Parathyroid adenoma (tissue), 2 donors: ENCODE measurements at regions not wholly inside any gene's neighbourhood (a gene's known extent, or its start where the extent isn't known, plus 50 kb on each side); places are given as distances from the start of the nearest gene placed in this dataset.

Experiments used
- H2AFZ ChIP-seq: fragments of 300-600 bp; sonication (generic); one replicate; pipeline ENCODE4 v1.7.0; 2017; ENCODE audit warnings: antibody characterized with exemption, mild to moderate bottlenecking
- H3K27ac ChIP-seq: fragments of 300-600 bp; sonication (generic); one replicate; pipeline ENCODE4 v1.7.0; 2017
- H3K27me3 ChIP-seq: fragments of 300-600 bp; sonication (generic); one replicate; pipeline ENCODE4 v1.7.0; 2017; ENCODE audit warnings: low read length; ENCODE audit not compliant: control insufficient read depth, insufficient read depth
- H3K36me3 ChIP-seq: fragments of 300-600 bp; sonication (generic); one replicate; pipeline ENCODE4 v1.7.0; 2017; ENCODE audit warnings: low read length; ENCODE audit not compliant: control insufficient read depth, insufficient read depth
- H3K4me1 ChIP-seq: fragments of 300-600 bp; sonication (generic); one replicate; pipeline ENCODE4 v1.7.0; 2017; ENCODE audit warnings: control low read depth
- H3K4me2 ChIP-seq: fragments of 300-600 bp; sonication (generic); one replicate; pipeline ENCODE4 v1.7.0; 2017; ENCODE audit warnings: low read length
- H3K4me3 ChIP-seq: fragments of 300-600 bp; sonication (generic); one replicate; pipeline ENCODE4 v1.7.0; 2017; ENCODE audit warnings: low read depth, low read length
- H3K79me2 ChIP-seq: fragments of 300-600 bp; sonication (generic); one replicate; pipeline ENCODE4 v1.7.0; 2017; ENCODE audit warnings: control low read depth
- H3K9ac ChIP-seq: fragments of 300-600 bp; sonication (generic); one replicate; pipeline ENCODE4 v1.7.0; 2017; ENCODE audit warnings: mild to moderate bottlenecking
- H3K9me3 ChIP-seq: fragments of 300-600 bp; sonication (generic); one replicate; pipeline ENCODE4 v1.7.0; 2017; ENCODE audit warnings: low read length; ENCODE audit not compliant: control insufficient read depth
- CTCF ChIP-seq: fragments of 300-600 bp; sonication (generic); IDR thresholded peaks from one replicate; pipeline ENCODE4 v1.7.0; 2017; ENCODE audit warnings: antibody characterized with exemption, mild to moderate bottlenecking
- donor health status: primary hyperparathyroidism.

- Histone ChIP-seq H3K79me2 (no peaks in the 10 kb centered on the region), H3K27ac (no peak overlapping the region), H3K36me3 (no peaks in the 10 kb centered on the region), H3K4me2 (no peak overlapping the region), H3K4me1 (no peaks in the 10 kb centered on the region), H3K9me3 (no peaks in the 10 kb centered on the region), H3K27me3 (no peaks in the 10 kb centered on the region), H2AFZ (no peak overlapping the region), H3K4me3 (no peak overlapping the region), H3K9ac (no peak overlapping the region)
- TF ChIP-seq CTCF = no peak
Measured at GRCh38 chr11:87870086-87870485, 305.2 kb downstream of the RAB38 start.

- TF ChIP-seq CTCF = no peak
- Histone ChIP-seq H3K27ac (no peak overlapping the region), H2AFZ (no peak overlapping the region), H3K9ac (no peak overlapping the region), H3K27me3 (no peaks in the 10 kb centered on the region), H3K9me3 (no peaks in the 10 kb centered on the region), H3K4me3 (no peak overlapping the region), H3K4me2 (no peak overlapping the region), H3K79me2 (no peaks in the 10 kb centered on the region), H3K36me3 (no peaks in the 10 kb centered on the region), H3K4me1 (no peaks in the 10 kb centered on the region)
Measured at GRCh38 chr11:87866951-87867350, 308.3 kb downstream of the RAB38 start.

- no peak for TF ChIP-seq CTCF
- no peak overlapping the region for H3K9ac ChIP-seq
- no peaks in the 10 kb centered on the region for H3K9me3 ChIP-seq
- H3K36me3 ChIP-seq = no peaks in the 10 kb centered on the region
- no peak overlapping the region for H3K4me3 ChIP-seq
- H3K4me2 ChIP-seq = no peak overlapping the region
- H3K27me3 ChIP-seq = no peaks in the 10 kb centered on the region
- no peak overlapping the region for H3K27ac ChIP-seq
- no peaks in the 10 kb centered on the region for H3K4me1 ChIP-seq
- no peaks in the 10 kb centered on the region for H3K79me2 ChIP-seq
- H2AFZ ChIP-seq = no peak overlapping the region
Measured at GRCh38 chr11:87861030-87861429, 314.2 kb downstream of the RAB38 start.

- no peaks in the 10 kb centered on the region for H3K4me1 ChIP-seq
- H3K79me2 ChIP-seq = no peaks in the 10 kb centered on the region
- TF ChIP-seq CTCF = no peak
- no peaks in the 10 kb centered on the region for H3K36me3 ChIP-seq
- no peak overlapping the region for H3K4me3 ChIP-seq
- no peak overlapping the region for H3K27ac ChIP-seq
- H2AFZ ChIP-seq = no peak overlapping the region
- no peak overlapping the region for H3K9ac ChIP-seq
- no peaks in the 10 kb centered on the region for H3K9me3 ChIP-seq
- no peaks in the 10 kb centered on the region for H3K27me3 ChIP-seq
- no peak overlapping the region for H3K4me2 ChIP-seq
Measured at GRCh38 chr11:87859636-87860035, 315.6 kb downstream of the RAB38 start.

DNA sequence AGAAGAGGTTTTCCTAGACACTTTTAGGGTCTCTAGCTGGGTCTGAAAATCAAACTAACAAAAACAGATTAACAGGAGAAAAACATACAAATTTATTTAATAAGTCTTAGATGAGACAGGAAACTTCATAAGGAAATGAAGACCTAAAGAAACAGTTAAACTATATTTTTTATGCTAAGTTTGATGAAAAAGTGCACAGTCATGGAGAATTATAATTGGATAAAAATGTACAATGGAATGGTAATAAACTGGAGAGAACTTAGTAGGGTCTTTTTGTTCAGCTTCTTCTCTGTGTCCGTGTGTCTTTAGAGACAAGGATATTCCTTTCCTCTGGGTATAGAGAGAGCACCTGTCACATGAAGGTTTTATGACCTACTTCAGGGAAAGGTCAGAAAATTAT, 323.4 kb downstream of the RAB38 start:
- no peak overlapping the region for H3K4me2 ChIP-seq
- H3K4me3 ChIP-seq = no peak overlapping the region
- no peaks in the 10 kb centered on the region for H3K4me1 ChIP-seq
- H3K79me2 ChIP-seq = no peaks in the 10 kb centered on the region
- no peak for TF ChIP-seq CTCF
- no peak overlapping the region for H2AFZ ChIP-seq
- H3K27ac ChIP-seq = no peak overlapping the region
- no peaks in the 10 kb centered on the region for H3K27me3 ChIP-seq
- no peaks in the 10 kb centered on the region for H3K9me3 ChIP-seq
- H3K36me3 ChIP-seq = no peaks in the 10 kb centered on the region
- H3K9ac ChIP-seq = no peak overlapping the region
